ENCODE measurements at regions not wholly inside any gene's neighbourhood (a gene's known extent, or its start where the extent isn't known, plus 50 kb on each side); places are given as distances from the start of the nearest gene placed in this dataset.

GRCh38 chr5:179488975-179489374 is 61.4 kb upstream of the RUFY1 start:
- H3K36me3 Mint-ChIP-seq (ENCODE audit: insufficient read depth, unreplicated experiment), result no peaks in the 10 kb centered on the region
- no peaks in the 10 kb centered on the region for H3K4me1 ChIP-seq
- BruUV-seq (replicated peaks), result no TSS peak
- H3K4me1 Mint-ChIP-seq (ENCODE audit: low read depth, unreplicated experiment), result no peaks in the 10 kb centered on the region
- H3K4me3 ChIP-seq (ENCODE audit: low read depth, low read length), result no peak overlapping the region
- POLR2A ChIA-PET, result no interaction called here
- intact Hi-C loops (cut with micrococcal nuclease; ENCODE audit: unreplicated experiment), result no loop called here
- no peak for DNase-seq
- no peaks in the 10 kb centered on the region for H3K9me3 Mint-ChIP-seq (ENCODE audit: unreplicated experiment)
- H3K27me3 Mint-ChIP-seq (ENCODE audit: insufficient read depth, unreplicated experiment), result no peaks in the 10 kb centered on the region
- CTCF ChIA-PET, result no interaction called here
- no peaks in the 10 kb centered on the region for H3K9me3 ChIP-seq
- H3K27me3 ChIP-seq (replicated peaks; ENCODE audit: control insufficient read depth, insufficient read depth, low read length), result no peaks in the 10 kb centered on the region
- no peak overlapping the region for H3K27ac Mint-ChIP-seq (ENCODE audit: unreplicated experiment)
- H3K36me3 ChIP-seq (ENCODE audit: control insufficient read depth, insufficient read depth, low read length), result no peaks in the 10 kb centered on the region
- TF ChIP-seq, protein P1, sequence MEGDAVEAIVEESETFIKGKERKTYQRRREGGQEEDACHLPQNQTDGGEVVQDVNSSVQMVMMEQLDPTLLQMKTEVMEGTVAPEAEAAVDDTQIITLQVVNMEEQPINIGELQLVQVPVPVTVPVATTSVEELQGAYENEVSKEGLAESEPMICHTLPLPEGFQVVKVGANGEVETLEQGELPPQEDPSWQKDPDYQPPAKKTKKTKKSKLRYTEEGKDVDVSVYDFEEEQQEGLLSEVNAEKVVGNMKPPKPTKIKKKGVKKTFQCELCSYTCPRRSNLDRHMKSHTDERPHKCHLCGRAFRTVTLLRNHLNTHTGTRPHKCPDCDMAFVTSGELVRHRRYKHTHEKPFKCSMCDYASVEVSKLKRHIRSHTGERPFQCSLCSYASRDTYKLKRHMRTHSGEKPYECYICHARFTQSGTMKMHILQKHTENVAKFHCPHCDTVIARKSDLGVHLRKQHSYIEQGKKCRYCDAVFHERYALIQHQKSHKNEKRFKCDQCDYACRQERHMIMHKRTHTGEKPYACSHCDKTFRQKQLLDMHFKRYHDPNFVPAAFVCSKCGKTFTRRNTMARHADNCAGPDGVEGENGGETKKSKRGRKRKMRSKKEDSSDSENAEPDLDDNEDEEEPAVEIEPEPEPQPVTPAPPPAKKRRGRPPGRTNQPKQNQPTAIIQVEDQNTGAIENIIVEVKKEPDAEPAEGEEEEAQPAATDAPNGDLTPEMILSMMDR (IDR thresholded peaks at IDR 0.05; ENCODE audit: insufficient read depth in 1 of 2, low read depth in 1 of 2, low read length in 1 of 2, severe bottlenecking in 1 of 2, unreplicated experiment in 1 of 2), result no peak
- no peak overlapping the region for H3K4me3 Mint-ChIP-seq (ENCODE audit: unreplicated experiment)

GRCh38 chr5:179488491-179488890 is 61.9 kb upstream of the RUFY1 start:
- no peaks in the 10 kb centered on the region for H3K36me3 ChIP-seq (ENCODE audit: control insufficient read depth, insufficient read depth, low read length)
- H3K27ac Mint-ChIP-seq (ENCODE audit: unreplicated experiment), result no peak overlapping the region
- H3K4me1 Mint-ChIP-seq (ENCODE audit: low read depth, unreplicated experiment), result no peaks in the 10 kb centered on the region
- no peaks in the 10 kb centered on the region for H3K9me3 ChIP-seq
- CTCF ChIA-PET, result no interaction called here
- no peak overlapping the region for H3K4me3 Mint-ChIP-seq (ENCODE audit: unreplicated experiment)
- H3K27me3 Mint-ChIP-seq (ENCODE audit: insufficient read depth, unreplicated experiment), result no peaks in the 10 kb centered on the region
- TF ChIP-seq, protein P1 (IDR thresholded peaks at IDR 0.05; ENCODE audit: insufficient read depth in 1 of 2, low read depth in 1 of 2, low read length in 1 of 2, severe bottlenecking in 1 of 2, unreplicated experiment in 1 of 2), result no peak
- POLR2A ChIA-PET, result no interaction called here
- no peaks in the 10 kb centered on the region for H3K4me1 ChIP-seq
- intact Hi-C loops (cut with micrococcal nuclease; ENCODE audit: unreplicated experiment), result no loop called here
- H3K36me3 Mint-ChIP-seq (ENCODE audit: insufficient read depth, unreplicated experiment), result no peaks in the 10 kb centered on the region
- H3K27me3 ChIP-seq (replicated peaks; ENCODE audit: control insufficient read depth, insufficient read depth, low read length), result no peaks in the 10 kb centered on the region
- H3K9me3 Mint-ChIP-seq (ENCODE audit: unreplicated experiment), result no peaks in the 10 kb centered on the region
- no peak overlapping the region for H3K4me3 ChIP-seq (ENCODE audit: low read depth, low read length)
- no peak for DNase-seq
- BruUV-seq (replicated peaks), result no TSS peak

- H3K4me1 Mint-ChIP-seq (ENCODE audit: low read depth, unreplicated experiment), result no peaks in the 10 kb centered on the region
- no peak overlapping the region for H3K27ac Mint-ChIP-seq (ENCODE audit: unreplicated experiment)
- Histone ChIP-seq H3K9me3 (no peaks in the 10 kb centered on the region), H3K4me3 (ENCODE audit: low read depth, low read length) (no peak overlapping the region), H3K27me3 (replicated peaks; ENCODE audit: control insufficient read depth, insufficient read depth, low read length) (no peaks in the 10 kb centered on the region), H3K36me3 (ENCODE audit: control insufficient read depth, insufficient read depth, low read length) (no peaks in the 10 kb centered on the region), H3K4me1 (no peaks in the 10 kb centered on the region)
- no peak for DNase-seq
- TF ChIP-seq, protein P1 (IDR thresholded peaks at IDR 0.05; ENCODE audit: insufficient read depth in 1 of 2, low read depth in 1 of 2, low read length in 1 of 2, severe bottlenecking in 1 of 2, unreplicated experiment in 1 of 2), result no peak
- H3K36me3 Mint-ChIP-seq (ENCODE audit: insufficient read depth, unreplicated experiment), result no peaks in the 10 kb centered on the region
- H3K4me3 Mint-ChIP-seq (ENCODE audit: unreplicated experiment), result no peak overlapping the region
- H3K9me3 Mint-ChIP-seq (ENCODE audit: unreplicated experiment), result no peaks in the 10 kb centered on the region
- no peaks in the 10 kb centered on the region for H3K27me3 Mint-ChIP-seq (ENCODE audit: insufficient read depth, unreplicated experiment)
- BruUV-seq (replicated peaks), result no TSS peak
- ChIA-PET POLR2A (no interaction called here), CTCF (no interaction called here)
- intact Hi-C loops (cut with micrococcal nuclease; ENCODE audit: unreplicated experiment), result no loop called here
These were observed 63.2 kb upstream of the RUFY1 start for GRCh38 chr5:179487145-179487544.

Measured in Caco-2 (cell line).